NCI-H2107 (cell line): ENCODE measurements at regions not wholly inside any gene's neighbourhood (a gene's known extent, or its start where the extent isn't known, plus 50 kb on each side); places are given as distances from the start of the nearest gene placed in this dataset.
"Not testable (repeated sequence)": the region's sequence is repeated elsewhere in the genome, so short reads cannot be mapped to it uniquely, and the experiment has no call there.

Source experiments
- DNase-seq: peaks from one replicate; lab custom pipeline; 2025; lab: John Stamatoyannopoulos, UW

DNA sequence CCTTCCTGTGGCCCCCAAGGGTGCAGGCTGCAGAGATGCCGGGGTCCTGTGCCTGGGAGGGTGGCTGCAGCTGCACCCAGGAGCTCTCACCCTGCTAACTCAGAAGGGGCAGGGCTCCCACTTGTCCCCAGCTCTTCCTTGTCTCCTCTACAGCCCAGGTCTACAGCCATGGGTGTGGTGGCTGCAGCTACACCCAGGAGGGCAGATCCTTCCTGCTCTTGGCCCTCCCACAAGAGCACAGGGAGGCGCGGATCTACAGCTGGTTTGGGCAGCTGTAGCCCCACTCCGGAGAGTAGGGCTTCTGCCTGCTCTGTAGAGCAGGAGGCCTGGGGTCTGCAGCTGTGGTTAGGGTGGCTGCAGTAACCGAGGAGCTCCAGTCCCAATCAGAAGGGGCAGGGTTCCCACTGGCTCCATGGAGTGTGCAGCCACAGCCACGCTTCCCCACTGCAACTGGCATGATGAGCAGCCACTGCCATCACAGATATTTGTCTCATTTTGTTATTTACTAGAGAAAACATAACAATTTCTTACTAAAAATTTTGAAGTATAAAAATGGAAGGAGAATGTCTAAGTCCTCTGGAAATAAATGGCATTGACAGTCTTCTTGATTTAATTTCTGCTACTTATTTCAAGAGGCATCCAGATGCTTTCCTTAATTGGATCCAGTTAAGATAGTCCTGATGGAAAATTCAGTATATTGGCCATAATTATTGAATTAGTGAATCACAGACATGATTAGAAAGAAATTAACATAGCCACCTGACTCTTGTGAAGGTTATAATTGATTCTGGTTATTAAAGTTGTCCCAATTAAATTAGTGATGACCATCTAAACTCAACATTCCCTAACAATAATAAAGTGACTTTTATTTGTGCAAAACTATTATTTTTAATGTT is 233.6 kb downstream of the KCNE4 start:
- no peak for DNase-seq

DNA sequence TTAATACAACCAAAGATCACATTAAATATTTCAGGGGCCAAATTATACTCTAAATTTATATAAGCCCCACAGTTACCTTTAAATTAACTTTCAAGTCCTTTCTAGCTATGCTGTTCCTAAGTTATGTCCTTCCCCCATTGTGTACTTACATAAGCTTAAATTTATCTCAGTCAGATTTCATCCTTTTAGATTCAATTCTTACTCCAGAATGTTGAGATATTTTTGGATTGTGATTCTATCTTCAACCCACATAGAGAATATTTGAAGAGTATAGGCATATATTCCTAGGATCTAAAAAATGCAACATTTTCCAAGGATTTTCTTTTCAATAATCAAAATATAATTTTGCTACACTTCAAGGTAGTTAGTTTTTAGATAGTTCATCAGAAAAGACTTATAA is 242.8 kb downstream of the KCNE4 start:
- no peak for DNase-seq

DNA sequence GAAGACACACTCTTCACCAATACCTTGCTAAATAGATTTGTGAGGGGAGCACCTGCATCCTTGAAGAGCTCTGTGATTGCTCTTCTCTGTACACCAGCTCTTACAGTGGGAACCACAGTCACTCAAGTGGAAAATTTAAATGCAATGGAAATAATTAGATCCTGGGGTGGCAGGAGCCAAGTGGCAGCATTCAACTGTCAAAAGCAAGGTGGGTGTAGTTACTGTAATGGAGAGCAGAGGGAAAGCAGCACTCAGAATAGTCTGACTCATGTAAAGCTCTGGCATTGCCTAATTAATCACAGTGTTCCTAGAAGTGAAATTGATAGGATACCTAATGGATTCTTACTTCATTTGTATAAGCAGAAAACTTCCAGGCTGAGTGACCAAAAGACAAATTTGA is 245.8 kb downstream of the KCNE4 start:
- DNase-seq: peak; percentile 34

DNA sequence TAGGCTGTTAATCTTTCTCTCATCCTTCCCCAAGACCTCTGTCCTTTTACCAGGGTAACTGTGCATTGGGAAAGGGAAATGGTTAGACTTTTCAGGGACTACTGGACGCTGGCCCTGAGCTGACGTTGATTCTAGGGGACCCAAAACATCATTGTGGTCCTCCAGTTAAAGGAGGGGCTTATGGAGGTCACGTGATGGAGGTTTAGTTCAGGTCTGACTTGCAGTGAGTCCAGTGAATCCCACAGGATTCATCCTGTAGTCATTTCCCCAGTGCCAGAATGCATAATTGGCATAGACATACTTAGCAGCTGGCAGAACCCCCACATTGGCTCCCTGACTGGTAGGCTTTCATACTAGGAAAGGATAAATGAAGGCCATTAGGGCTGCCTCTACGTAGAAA is 246.3 kb downstream of the KCNE4 start:
- not testable (repeated sequence) for DNase-seq

DNA sequence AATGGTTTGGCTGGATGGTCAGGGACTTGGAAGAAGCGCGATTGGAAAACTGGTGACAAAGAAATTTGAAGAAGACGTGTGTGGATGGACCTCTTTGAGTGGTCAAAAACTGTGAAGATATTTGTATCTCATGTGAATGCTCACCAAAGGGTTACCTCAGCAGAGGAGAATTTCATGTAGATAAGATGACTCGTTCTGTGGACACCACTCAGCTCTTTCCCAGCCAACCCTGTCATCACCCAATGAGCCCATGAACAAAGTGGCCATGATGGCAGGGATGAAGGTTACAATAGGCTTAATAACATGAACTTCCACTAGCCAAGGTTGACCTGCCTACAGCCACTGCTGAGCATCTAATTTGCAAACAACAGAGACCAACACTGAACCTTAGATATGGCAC is 248.3 kb downstream of the KCNE4 start:
- DNase-seq: no peak

DNA sequence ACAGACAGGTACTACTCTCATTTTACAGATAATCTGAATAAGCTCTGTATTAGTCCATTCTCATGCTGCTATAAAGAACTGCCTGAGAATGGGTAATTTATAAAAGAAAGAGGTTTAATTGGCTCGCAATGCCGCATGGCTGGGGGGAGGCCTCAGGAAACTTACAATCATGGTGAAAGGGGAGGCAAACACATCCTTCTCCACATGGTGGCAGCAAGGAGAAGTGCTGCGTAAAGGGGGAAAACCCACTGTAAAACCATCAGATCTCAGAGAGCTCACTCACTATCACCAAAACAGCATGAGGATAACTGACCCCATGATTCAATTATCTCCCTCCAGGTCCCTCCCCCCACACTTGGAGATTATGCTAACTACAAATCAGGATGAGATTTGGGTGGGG is 254.4 kb downstream of the KCNE4 start:
- DNase-seq: no peak

DNA sequence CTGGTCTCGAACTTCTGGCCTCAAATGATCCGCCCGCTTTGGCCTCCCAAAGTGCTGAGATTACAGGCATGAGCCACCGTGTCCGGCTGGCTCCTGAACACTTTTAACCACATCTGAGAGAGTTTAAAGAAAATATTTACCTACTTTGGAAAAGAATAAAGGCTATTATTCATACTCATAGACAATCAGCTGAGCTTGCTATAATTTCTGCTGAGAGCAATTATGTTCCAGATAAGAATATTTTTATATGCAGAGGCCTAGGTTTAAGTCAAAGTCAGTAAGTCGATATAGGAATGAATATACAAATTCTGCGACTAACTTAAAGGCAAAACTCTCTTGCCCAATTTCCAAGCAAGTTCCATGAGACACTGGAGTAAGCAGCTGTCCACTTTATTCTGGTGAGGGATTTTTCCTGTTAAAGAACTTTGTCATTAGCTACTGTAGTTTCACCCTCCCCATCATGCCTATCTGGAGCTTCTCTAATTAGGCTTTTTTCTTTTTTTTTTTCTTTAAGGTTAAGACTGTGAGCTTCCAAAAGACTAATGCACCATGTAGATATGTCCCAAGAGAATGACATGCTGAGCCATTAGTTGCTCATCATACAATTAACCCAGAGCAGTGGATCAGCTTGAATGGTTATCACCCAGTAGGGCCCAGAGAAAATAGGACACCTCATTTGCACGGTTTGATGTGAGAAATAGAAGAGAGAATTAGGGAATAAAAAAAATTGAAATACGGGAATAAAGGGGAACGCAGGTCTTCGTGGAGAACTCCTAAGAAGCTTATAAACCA is 260.1 kb downstream of the KCNE4 start:
- DNase-seq: no peak

DNA sequence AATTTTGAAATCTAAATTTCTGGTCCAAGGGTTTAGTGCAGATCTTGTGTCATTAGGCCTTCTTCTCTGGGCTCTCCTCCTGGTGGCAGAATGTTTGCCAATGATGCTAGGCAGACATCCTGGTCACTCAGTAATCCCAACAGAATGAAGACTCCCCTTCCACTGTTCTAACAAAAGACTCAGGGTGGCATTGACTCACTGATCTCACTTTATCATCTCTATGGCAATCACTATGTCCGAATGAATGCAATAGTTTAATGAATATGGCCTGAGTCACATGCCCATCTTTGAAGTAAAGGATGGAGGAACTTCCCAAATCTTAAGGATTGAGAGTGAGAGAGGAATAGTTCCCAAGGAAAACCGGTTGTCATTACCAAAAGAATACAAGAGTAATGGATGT is 261.1 kb downstream of the KCNE4 start:
- DNase-seq: no peak

DNA sequence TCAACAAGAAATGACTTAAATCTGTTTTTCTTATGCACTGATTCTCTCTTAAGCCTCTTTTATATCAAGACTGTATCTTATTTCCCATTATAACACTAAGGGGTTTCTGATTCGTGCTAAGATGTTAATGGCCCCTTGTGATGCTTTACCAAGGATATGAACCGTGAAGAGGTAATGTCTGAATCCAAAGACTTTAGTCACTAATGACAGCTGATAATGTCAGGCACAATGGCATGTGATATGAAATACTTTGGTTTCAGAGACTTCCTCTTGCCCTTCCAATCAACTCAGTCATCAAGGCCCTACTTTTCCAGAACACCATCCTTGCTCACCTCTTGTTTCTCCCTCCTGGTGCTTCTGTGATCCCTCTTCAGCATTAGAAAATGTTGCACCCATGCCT is 262.8 kb downstream of the KCNE4 start:
- DNase-seq: no peak

DNA sequence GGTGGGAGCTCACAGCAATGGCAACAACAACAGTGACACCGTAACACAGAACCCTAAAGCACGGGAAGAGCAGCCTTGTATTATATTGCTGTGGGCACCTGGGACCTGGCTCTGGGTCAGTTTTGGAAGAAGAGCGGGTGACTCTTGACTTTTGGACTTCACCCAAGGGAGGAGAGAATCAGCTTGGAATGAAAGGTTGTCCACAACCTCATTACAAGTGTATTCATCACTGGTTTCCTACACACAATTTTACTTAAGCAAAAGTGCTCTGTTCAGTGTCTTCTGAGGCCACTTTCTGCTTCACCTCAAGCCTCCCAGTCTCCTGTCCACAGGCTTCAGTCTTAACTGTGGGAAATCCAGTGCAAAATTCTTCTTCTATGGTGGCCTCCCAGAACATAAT is 263.8 kb downstream of the KCNE4 start:
- DNase-seq: no peak

DNA sequence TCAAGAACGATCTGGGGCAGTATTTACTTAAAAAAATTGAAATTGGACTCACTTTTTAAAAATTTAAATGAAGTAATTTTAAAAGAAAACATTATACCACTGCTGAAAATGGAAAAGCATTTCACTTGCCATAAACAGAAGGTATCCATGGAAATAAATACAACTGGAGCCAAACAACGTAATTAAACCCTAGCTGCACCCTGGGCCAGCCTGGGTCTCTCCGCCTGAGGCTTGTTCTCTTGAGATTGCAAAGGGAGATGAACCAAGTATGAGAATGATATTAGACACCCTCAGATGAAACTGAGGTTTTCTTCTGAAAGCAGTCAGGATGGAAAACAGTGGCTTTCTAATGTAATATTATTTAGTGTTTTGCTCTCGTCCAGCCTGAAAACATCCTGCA is 264.4 kb downstream of the KCNE4 start:
- no peak for DNase-seq

DNA sequence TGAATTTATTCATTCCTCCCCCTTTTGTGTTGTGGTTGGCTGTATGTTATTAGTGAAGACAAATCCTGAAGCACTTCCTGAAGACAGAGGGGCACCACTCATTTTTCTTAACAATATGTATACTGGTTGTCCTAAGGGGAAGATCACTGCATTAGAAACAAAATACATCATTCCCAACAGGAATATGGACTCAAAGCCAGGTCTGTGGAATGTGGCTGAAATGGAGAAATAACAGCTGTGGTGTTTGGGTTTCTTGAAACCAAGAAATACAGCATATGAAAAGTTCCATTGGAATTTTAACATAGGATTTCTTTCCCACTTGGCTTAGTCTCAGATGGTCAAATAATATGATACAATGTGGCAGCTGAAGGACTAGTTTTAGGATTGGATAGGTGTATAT is 267.6 kb downstream of the KCNE4 start:
- DNase-seq: no peak

DNA sequence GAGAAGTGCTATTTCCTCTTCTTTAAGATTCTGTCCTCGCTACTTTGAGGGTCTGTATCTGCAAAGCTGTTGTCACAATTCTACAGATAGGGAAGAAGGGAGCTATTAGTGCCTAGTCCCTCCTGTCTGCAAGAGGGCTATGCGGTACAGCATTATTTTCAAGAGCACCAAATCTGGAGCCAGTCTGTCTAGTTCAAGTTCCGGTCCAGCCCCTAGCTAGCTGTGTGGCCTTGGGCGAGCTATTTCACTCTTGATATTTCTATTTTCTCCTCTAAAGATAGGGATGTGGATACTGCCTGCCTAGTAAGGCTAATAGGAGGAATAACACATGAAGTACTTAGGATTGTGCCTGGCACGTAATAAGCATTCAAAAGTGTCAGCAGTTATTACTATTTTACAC is 272.4 kb downstream of the KCNE4 start:
- DNase-seq: no peak

DNA sequence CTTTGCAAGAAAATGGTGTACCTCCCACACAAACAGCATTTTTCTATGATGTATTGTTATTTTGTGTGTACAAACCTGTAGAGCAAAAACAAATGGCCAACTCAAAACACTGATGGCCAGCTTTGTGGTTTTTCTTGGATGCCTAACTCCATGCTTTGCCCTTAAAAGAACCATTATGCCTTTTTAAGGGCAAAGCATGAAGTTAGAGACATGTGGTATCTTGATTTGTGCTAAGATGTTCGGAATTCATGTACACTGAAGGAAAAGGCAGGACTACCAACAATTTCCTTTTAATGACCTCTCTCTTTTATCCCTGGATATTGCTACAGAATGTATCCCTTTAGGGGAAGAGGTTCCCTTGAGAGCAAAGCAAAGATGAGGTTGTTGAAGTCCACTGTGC is 273.6 kb downstream of the SCG2 start:
- DNase-seq: no peak

DNA sequence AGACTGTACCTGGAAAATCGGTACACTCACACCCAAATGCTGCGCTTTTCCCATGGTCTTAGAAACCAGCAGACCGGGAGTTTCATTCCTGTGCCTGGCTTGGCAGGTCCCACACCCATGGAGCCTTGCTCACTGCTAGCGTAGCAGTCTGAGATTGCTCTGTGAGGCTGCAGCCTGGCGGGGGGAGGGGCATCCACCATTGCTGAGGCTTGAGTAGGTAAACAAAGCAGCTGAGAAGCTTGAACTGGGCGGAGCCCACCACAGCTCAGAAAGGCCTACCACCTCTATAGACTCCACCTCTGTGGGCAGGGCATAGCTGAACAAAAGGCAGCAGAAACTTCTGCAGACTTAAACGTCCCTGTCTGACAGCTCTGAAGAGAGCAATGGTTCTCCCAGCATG is 271.4 kb downstream of the SCG2 start:
- not testable (repeated sequence) for DNase-seq

DNA sequence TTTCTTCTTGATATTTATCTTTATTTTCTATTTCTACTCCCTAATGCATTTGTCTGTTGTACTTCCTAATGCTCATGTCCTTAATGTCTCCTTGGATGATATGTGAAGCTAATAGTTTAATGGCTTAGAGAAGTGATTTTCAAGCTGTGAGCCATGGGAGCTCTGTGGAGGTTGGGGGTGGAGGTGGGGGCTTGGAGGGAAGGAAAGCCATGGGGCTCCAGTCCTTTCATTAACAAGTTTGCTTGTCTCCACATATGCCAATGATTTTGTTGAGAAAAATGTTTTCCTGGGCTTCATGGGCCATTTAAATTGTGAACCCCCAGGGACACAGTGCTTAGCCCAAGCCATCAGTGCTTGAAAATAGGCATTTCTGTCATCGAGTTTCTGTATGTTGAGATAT is 264.1 kb downstream of the SCG2 start:
- no peak for DNase-seq

DNA sequence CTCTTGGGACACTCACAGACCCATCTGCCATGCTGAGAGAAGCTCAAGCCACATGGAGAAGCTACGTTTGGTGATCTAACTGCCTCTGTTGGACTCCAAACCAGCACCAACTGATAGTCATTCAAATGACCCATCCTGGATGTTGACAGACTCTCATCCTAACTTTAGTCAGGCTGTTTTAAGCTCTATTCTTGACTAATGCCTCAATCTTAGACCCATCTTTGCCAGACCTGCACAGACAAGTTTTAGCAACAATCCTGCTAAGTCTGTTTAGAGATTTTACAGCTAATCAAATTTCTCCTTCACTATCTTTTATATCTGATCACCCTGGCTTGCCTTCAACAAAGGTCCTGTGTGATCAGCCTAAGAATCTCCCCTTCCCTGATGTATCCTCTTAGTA is 245.1 kb downstream of the SCG2 start:
- no peak for DNase-seq

DNA sequence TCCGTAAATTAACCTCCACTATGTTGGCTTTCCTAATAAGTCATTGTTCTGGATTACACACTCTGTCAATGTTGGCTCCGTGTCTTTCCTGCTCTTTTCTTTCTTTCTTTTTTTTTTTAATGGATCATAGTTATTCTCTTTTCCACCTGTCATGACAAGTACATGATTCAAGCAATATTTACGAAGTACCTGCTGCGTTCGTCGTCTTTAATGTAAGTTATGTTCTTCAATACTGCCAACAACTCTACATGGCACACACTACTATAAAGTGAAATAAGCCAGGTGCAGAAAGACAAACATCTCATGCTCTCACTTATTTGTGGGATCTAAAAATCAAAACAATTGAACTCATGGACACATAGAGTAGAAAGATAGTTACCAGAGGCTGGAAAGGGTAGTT is 239.1 kb downstream of the SCG2 start:
- no peak for DNase-seq

DNA sequence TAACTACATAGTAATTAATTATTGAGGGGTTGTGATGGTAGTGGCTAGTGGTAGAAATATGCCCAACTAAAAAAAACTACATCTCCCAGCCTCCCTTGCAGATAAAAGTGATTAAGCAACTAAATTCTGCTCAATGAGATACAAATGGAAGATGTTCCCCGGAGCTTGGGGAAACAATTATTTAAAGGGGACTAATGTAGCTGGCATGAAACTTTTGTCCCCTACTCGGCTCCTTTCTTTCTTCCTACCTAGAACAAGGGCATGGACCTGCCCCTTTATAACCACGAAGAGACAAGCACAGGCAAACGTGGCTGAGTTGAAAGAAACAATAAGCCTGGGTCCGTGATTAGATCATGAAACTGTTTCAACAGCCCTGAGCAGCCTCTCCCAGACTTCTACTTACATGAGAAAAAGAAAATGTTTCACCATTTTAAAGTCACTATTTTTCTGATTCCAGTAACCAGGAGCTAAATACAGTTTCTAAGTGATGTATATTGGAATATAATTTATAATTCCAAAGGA is 236.9 kb downstream of the SCG2 start:
- no peak for DNase-seq

DNA sequence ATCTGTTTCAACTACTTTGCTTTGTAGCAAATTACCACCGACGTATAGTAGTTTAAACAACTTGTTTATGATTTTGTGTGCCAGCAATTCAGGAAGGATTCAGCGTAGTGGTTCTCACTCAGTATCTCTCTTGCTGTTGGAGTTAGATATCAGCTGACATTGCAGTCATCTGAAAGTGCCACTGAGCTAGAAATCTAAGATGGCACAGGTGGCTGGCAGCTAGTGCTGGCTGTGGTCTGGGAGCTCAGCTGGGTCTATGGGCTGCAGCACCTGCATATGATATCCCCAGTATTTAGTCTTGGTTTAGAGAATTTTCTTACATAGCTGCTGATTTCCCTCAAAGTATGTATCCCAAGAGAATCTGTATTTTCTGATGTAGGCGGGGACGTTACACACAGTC is 235.6 kb downstream of the SCG2 start:
- no peak for DNase-seq

DNA sequence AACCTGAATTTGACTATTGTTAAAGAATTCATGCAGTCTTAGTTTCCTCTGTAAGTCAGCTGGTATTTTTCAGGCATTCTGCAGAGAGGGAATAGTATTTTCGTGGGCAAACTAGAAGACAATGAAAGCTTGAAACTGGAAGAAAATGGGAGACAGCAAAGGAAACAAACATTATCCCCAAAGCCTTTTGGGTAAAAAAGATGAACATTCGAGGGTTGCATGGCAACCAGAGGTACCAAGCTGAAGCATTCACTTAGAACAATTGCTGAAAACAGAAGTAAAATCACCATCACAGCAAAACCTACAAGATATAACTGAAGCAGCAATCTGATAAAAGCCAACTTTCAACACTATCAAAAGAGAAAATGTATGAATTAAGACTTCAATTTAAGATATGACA is 233.7 kb downstream of the SCG2 start:
- no peak for DNase-seq

DNA sequence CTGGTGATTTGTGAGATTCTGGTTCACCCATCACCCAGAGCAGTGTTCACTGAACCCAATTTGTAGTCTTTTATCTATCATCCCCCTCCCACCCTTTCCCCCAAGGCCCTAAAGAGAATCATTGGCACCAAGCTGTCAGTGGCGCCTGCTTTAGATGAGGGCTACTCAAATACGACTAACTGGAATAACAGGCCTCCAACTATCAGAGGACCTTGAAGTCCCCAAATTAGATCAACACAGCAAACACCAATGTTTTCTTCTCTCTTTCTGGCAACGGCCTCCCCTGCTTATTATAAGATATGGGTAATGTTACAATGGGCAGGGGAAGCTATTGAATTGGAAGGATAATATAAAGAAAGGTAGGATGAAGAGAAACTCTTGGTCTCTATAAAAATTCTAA is 232.3 kb downstream of the SCG2 start:
- DNase-seq: no peak

DNA sequence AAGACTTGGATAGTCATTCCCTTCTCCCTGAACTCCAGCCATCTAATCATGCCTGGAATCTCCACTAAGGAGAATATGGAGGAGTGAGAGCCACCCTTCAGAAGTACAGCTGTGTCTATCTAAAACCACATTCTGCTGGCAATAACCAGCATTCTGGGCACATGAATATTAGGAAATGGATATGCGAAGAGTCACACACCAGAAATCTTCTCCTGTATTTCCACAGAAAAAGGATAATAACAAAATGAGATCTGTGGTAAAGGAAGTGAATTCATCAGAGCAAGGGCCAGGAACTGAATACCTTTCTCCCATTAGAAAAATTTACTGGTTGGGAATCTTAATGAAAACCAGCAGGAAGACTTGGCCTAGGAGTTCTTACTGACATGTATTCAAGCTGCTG is 218.8 kb downstream of the SCG2 start:
- no peak for DNase-seq
